Activated naive CD8-positive, alpha-beta T cell treated with anti-CD3 and anti-CD28 coated beads, Interleukin-2, amount 50 U/mL, for 24 hours (primary cell): ENCODE measurements at regions not wholly inside any gene's neighbourhood (a gene's known extent, or its start where the extent isn't known, plus 50 kb on each side); places are given as distances from the start of the nearest gene placed in this dataset.

Source experiments
- ATAC-seq: fragments of 150-1000 bp; cut with Tn5 transposase; one replicate; pipeline ENCODE4 v1.10.0; 2021
- DNase-seq: peaks from one replicate; pipeline ENCODE4 v3.0.0; 2021
- H3K27ac Mint-ChIP-seq: one replicate; pipeline ENCODE4 v1.8.0; 2021; ENCODE audit warnings: mild to moderate bottlenecking, mixed read lengths
- H3K27me3 Mint-ChIP-seq: one replicate; pipeline ENCODE4 v1.8.0; 2021; ENCODE audit warnings: mixed read lengths
- H3K36me3 Mint-ChIP-seq: one replicate; pipeline ENCODE4 v1.8.0; 2021; ENCODE audit warnings: low read depth, mixed read lengths
- H3K4me1 Mint-ChIP-seq: one replicate; pipeline ENCODE4 v1.8.0; 2021; ENCODE audit warnings: mixed read lengths
- H3K4me3 Mint-ChIP-seq: one replicate; pipeline ENCODE4 v1.8.0; 2021; ENCODE audit warnings: mild to moderate bottlenecking, moderate library complexity, mixed read lengths
- H3K9me3 Mint-ChIP-seq: one replicate; pipeline ENCODE4 v1.8.0; 2021; ENCODE audit warnings: mixed read lengths

GRCh38 chr21:29396951-29397455 lies 98.3 kb downstream of the BACH1 start:
- DNase-seq, result no peak
- peaks cover 44% of the 10 kb centered on the region for H3K36me3 Mint-ChIP-seq
- no peak for ATAC-seq
- no peaks in the 10 kb centered on the region for H3K27me3 Mint-ChIP-seq
- peaks cover 2% of the 10 kb centered on the region for H3K4me1 Mint-ChIP-seq
- H3K4me3 Mint-ChIP-seq, result no peak overlapping the region
- H3K27ac Mint-ChIP-seq, result no peak overlapping the region
- H3K9me3 Mint-ChIP-seq, result peaks cover 24% of the 10 kb centered on the region

DNA sequence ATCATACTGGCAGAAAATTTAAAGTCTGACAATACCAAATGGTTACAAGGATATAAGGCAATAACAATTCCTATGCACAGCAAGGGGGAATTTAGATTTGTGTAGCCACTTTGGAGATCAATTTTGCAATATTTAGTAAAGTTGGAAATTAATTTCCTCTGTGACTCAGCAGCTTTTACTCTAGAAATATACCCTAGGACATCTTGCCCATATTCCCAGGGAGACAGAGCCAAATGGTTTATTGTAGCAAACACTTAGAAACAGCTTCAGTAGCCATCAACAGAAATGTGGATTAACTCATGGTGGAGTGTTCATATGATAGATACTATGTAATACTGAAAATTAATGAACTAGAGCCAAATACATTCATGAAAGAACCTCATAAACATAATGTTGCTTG lies 104.6 kb downstream of the BACH1 start:
- H3K27me3 Mint-ChIP-seq, result no peaks in the 10 kb centered on the region
- DNase-seq, result no peak
- no peak overlapping the region for H3K27ac Mint-ChIP-seq
- H3K4me1 Mint-ChIP-seq, result peaks cover 1% of the 10 kb centered on the region
- H3K4me3 Mint-ChIP-seq, result no peak overlapping the region
- no peak for ATAC-seq
- H3K36me3 Mint-ChIP-seq, result peaks cover 27% of the 10 kb centered on the region
- H3K9me3 Mint-ChIP-seq, result peaks cover 18% of the 10 kb centered on the region

- Mint-ChIP-seq H3K9me3 (peaks cover 10% of the 10 kb centered on the region), H3K4me3 (no peak overlapping the region), H3K27me3 (no peaks in the 10 kb centered on the region), H3K4me1 (peaks cover 1% of the 10 kb centered on the region), H3K27ac (no peak overlapping the region), H3K36me3 (peaks cover 22% of the 10 kb centered on the region)
- no peak for ATAC-seq
- DNase-seq, result no peak
These were observed 105.3 kb downstream of the BACH1 start for GRCh38 chr21:29403922-29404538.

DNA sequence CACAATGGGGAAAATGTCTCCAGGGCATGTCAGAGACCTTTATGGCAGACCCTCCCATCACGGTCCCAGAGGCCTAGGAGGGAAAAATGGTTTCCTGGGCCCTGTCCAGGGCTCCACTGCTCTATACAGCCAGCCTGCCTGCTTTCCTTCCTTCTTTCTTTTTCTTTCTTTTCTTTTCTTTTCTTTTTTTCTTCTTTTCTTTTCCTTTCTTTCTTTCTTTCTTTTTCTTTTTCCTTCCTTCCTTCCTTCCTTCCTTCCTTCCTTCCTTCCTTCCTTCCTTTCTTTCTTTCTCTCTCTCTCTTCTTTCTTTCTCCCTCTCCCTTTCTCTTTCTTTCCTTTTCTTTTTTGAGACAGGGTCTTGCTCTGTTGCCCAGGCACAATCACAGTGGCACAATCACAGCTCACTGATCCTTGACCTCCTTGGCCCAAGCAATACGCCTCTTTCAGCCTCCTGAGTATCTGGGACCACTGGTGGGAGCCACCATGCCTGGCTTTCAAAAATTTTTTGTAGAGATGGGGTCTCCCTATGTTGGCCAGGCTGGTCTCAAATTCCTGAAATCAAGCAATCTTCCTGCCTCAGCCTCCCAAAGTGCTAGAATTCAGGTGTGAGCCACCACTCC lies 106.9 kb downstream of the BACH1 start:
- Mint-ChIP-seq H3K4me3 (no peak overlapping the region), H3K27me3 (no peaks in the 10 kb centered on the region), H3K36me3 (peaks cover 8% of the 10 kb centered on the region), H3K27ac (no peak overlapping the region), H3K4me1 (peaks cover 1% of the 10 kb centered on the region), H3K9me3 (no peaks in the 10 kb centered on the region)
- DNase-seq (no peak), ATAC-seq (no peak)

DNA sequence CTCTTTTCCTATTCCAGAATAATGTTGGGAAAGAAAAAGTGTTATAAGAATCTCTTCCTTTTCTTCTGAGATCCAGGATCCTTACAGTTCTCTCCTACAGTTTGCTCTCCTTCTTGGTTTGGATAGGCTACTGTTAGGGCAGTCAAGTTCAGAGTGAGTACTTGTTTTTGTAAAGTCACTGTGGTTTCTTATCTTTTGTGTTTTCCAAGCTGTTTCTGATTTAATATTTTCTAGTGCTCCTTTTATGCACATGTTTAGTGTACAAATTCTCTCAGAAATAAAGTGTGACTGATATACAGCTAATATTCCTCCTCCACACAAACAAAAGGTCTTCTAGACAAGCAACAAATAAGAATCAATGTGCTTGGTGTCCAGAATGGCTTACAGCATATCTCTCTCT lies 107.7 kb downstream of the BACH1 start:
- H3K4me1 Mint-ChIP-seq, result peaks cover 1% of the 10 kb centered on the region
- no peaks in the 10 kb centered on the region for H3K9me3 Mint-ChIP-seq
- H3K27me3 Mint-ChIP-seq, result no peaks in the 10 kb centered on the region
- peaks cover 10% of the 10 kb centered on the region for H3K36me3 Mint-ChIP-seq
- DNase-seq (no peak), ATAC-seq (no peak)
- H3K4me3 Mint-ChIP-seq, result no peak overlapping the region
- H3K27ac Mint-ChIP-seq, result no peak overlapping the region

GRCh38 chr21:29407571-29407970 lies 108.8 kb downstream of the BACH1 start:
- Mint-ChIP-seq H3K4me1 (peaks cover 1% of the 10 kb centered on the region), H3K4me3 (no peak overlapping the region), H3K36me3 (peaks cover 9% of the 10 kb centered on the region), H3K27ac (no peak overlapping the region), H3K27me3 (no peaks in the 10 kb centered on the region), H3K9me3 (no peaks in the 10 kb centered on the region)
- DNase-seq (no peak), ATAC-seq (no peak)

DNA sequence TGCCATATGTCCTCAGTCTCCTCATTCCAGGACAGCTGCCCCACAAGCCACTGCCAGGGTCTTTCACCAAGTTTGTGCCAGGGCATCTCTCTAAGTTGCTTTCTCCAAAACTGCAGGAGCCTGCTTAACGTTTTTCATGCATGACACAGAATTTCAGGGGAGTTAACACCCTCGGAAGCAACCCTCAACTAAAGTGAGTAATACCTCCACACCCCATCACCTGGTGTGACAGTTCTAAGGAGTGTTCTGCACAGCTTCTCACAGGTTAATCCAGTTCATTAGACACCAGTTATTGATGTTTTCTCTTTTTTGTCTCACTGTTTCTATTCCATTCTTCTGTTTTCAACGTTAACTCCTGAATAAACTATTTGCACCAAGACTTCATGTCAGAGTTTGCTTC lies 115.0 kb downstream of the BACH1 start:
- H3K36me3 Mint-ChIP-seq, result peaks cover 17% of the 10 kb centered on the region
- no peaks in the 10 kb centered on the region for H3K9me3 Mint-ChIP-seq
- no peak for DNase-seq
- no peak overlapping the region for H3K4me3 Mint-ChIP-seq
- no peaks in the 10 kb centered on the region for H3K27me3 Mint-ChIP-seq
- H3K27ac Mint-ChIP-seq, result no peak overlapping the region
- peaks cover 2% of the 10 kb centered on the region for H3K4me1 Mint-ChIP-seq
- ATAC-seq, result no peak

DNA sequence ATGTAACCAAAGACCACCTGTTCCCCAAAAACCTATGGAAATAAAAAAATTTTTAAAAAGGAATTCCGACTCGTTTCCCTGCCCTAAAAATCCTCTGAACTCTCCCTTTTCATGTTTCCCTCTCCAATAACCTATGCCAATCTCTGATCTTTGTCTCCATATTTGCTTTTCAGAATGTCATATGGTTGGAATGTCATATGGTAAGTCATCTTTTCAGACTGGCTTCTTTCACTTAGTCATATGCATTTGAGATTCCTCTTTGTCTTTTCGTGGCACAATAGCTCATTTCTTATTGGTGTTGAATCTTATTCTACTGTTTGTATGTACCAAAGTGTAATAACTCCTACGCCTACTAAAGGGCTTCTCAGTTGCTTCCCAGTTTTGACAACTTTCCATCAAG lies 117.5 kb downstream of the BACH1 start:
- Mint-ChIP-seq H3K27me3 (no peaks in the 10 kb centered on the region), H3K9me3 (peaks cover 3% of the 10 kb centered on the region), H3K27ac (no peak overlapping the region), H3K36me3 (peaks cover 16% of the 10 kb centered on the region), H3K4me1 (peaks cover 4% of the 10 kb centered on the region), H3K4me3 (no peak overlapping the region)
- ATAC-seq (no peak), DNase-seq (no peak)

DNA sequence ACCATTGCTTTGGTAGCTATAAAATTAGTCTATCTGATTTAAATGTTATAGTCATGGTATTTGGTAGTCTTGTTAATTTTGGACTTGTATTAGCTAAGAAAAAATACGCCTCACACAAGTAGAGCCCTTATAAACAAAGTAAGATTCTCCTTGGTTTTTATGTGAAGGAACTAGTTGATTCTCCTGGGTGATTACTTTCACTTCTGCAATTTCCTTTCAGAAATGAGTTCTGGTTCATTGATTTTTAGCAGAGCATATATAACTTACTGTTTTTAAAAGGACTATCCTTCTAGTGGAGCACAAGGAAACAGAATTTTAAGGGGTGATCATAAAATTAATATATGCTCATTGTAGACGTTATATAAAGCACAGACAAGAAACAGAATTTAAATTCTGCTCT lies 120.1 kb downstream of the BACH1 start:
- H3K9me3 Mint-ChIP-seq, result peaks cover 3% of the 10 kb centered on the region

DNA sequence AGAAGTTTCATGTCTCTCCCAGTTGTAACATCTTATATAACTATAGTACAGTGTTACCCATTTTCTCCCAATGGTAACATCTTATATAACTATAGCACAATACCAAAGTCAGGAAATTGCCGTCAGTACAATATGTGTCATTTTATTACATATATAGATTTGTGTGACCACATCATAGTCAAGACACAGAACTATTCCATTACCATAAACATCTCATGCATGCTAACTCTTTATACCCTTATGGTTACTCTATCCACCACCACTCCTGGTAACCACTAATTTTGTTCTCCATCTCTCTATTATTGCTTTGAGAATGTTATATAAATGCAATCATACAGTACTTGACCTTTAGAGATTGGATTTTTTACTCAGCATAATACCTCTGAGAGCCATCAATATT lies 120.7 kb downstream of the BACH1 start:
- H3K4me3 Mint-ChIP-seq, result no peak overlapping the region
- H3K27me3 Mint-ChIP-seq, result no peaks in the 10 kb centered on the region
- ATAC-seq (no peak), DNase-seq (no peak)
- H3K36me3 Mint-ChIP-seq, result peaks cover 10% of the 10 kb centered on the region
- H3K9me3 Mint-ChIP-seq, result peaks cover 3% of the 10 kb centered on the region
- H3K27ac Mint-ChIP-seq, result no peak overlapping the region
- H3K4me1 Mint-ChIP-seq, result peaks cover 4% of the 10 kb centered on the region

More for the DNA sequence above, 120.1 kb downstream of the BACH1 start:
- H3K4me1 Mint-ChIP-seq, result peaks cover 4% of the 10 kb centered on the region
- DNase-seq (no peak), ATAC-seq (no peak)
- peaks cover 13% of the 10 kb centered on the region for H3K36me3 Mint-ChIP-seq
- no peak overlapping the region for H3K27ac Mint-ChIP-seq
- H3K4me3 Mint-ChIP-seq, result no peak overlapping the region
- no peaks in the 10 kb centered on the region for H3K27me3 Mint-ChIP-seq

DNA sequence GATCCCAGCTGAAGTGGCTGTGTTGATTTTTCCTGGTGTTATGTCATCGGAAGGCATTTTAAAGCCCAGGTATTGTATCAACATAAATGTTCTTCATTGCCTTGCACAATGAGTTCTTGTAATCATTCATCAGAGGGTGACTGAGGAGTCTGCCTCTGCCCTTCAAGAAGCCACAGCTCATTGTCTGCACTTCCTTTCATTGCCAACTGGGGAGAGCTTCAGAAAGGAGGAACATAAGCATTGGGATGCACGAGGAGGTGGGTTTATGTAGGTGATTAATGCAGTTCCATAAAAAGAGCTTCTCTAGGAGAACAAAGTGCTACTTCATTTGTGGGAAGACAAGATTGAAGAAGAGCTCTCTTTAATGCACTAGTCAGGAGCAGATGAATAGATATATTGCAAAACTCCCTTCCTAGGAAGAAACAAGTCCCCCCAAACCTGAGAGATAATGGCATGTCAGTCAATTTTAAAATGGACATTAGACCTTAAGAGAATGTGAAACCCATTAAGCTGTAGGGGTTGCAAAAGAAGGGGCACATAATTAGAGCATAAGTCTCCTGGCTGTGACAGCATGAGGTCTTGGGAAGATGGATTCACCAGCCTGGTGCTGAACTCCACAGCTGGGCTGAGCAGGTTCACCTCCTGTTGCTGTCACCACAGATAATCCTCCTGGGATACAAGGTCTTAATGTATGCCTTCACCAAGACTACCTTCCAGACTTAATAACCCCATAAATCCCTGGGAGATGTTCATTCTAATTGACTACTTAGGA lies 124.6 kb downstream of the BACH1 start:
- DNase-seq (no peak), ATAC-seq (no peak)
- no peaks in the 10 kb centered on the region for H3K27me3 Mint-ChIP-seq
- no peak overlapping the region for H3K4me3 Mint-ChIP-seq
- no peak overlapping the region for H3K27ac Mint-ChIP-seq
- peaks cover 10% of the 10 kb centered on the region for H3K36me3 Mint-ChIP-seq
- H3K4me1 Mint-ChIP-seq, result peaks cover 6% of the 10 kb centered on the region
- H3K9me3 Mint-ChIP-seq, result peaks cover 3% of the 10 kb centered on the region

DNA sequence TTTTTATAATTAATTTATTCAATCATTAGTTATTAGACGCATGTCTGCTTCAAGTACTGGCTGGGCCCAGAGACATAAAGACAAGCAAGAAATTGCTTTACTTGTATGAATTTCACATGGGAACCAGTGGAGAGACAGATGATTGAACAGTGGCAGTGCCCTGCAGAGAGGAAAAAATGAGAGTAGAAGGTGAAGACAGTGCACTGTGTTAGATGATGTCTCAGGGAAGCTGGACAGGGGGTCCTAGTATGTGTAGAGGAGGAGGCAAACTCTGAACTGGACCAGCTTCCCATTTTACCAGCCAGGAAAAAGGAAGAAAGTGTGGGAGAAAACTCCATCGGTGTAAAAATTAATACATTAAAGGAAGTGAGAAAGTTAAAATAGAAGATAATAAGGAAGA lies 126.0 kb downstream of the BACH1 start:
- no peak overlapping the region for H3K27ac Mint-ChIP-seq

DNA sequence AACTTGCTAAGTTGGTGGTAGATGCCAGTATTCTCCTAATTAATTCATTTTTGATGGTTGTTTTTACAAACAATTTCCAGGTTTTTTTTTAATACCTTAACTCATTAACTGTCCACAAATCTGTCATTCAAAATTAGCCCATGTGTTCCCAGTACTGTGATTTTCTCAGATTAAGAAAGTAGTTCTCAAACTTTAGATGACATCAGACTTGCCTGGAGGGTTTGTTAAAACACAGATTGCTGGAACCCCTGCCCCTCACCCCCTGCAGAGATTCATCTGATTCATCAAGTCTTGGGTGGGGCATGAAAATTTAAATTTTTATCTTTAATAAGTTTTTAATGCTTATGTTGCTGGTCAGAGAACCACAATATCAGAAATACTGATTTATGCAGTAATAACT lies 130.5 kb downstream of the BACH1 start:
- DNase-seq (no peak), ATAC-seq (no peak)
- H3K27ac Mint-ChIP-seq, result no peak overlapping the region
- H3K27me3 Mint-ChIP-seq, result no peaks in the 10 kb centered on the region
- H3K36me3 Mint-ChIP-seq, result peaks cover 8% of the 10 kb centered on the region
- H3K4me3 Mint-ChIP-seq, result no peak overlapping the region
- H3K9me3 Mint-ChIP-seq, result no peaks in the 10 kb centered on the region
- peaks cover 8% of the 10 kb centered on the region for H3K4me1 Mint-ChIP-seq

More for the DNA sequence above, 126.0 kb downstream of the BACH1 start:
- ATAC-seq (no peak), DNase-seq (no peak)
- peaks cover 8% of the 10 kb centered on the region for H3K36me3 Mint-ChIP-seq
- no peaks in the 10 kb centered on the region for H3K27me3 Mint-ChIP-seq
- peaks cover 3% of the 10 kb centered on the region for H3K4me1 Mint-ChIP-seq
- H3K4me3 Mint-ChIP-seq, result no peak overlapping the region
- peaks cover under 1% of the 10 kb centered on the region for H3K9me3 Mint-ChIP-seq

DNA sequence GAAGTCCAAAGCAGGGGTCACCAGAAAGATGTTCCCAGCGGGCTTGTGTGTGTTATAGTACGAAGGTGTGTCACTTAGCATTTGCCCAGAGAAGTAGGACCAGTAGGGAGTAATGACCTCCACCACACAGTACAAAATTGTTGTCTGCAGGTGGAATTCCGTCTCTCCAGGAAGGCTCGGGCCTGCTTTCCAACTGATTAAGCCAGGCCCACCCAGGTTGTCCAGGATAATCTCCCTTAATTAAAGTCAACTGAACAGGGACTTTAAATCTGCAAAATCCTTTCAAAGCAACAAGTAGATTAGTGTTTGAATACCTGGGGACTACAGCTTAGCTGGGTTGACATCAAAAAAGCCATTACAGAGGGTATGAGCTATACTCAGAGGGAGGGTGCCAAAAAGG lies 131.3 kb downstream of the BACH1 start:
- no peak overlapping the region for H3K27ac Mint-ChIP-seq
- peaks cover 15% of the 10 kb centered on the region for H3K4me1 Mint-ChIP-seq
- H3K9me3 Mint-ChIP-seq, result no peaks in the 10 kb centered on the region
- no peak overlapping the region for H3K4me3 Mint-ChIP-seq
- ATAC-seq (no peak), DNase-seq (no peak)
- H3K36me3 Mint-ChIP-seq, result peaks cover 10% of the 10 kb centered on the region
- H3K27me3 Mint-ChIP-seq, result no peaks in the 10 kb centered on the region

GRCh38 chr21:29430576-29430975 lies 131.9 kb downstream of the BACH1 start:
- no peaks in the 10 kb centered on the region for H3K9me3 Mint-ChIP-seq
- ATAC-seq (no peak), DNase-seq (no peak)
- H3K27ac Mint-ChIP-seq, result no peak overlapping the region
- no peak overlapping the region for H3K4me3 Mint-ChIP-seq
- no peaks in the 10 kb centered on the region for H3K27me3 Mint-ChIP-seq
- peaks cover 17% of the 10 kb centered on the region for H3K4me1 Mint-ChIP-seq
- H3K36me3 Mint-ChIP-seq, result peaks cover 8% of the 10 kb centered on the region
